Activated CD4-positive, alpha-beta memory T cell treated with anti-CD3 and anti-CD28 coated beads for 36 hours (primary cell): ENCODE measurements at regions not wholly inside any gene's neighbourhood (a gene's known extent, or its start where the extent isn't known, plus 50 kb on each side); places are given as distances from the start of the nearest gene placed in this dataset.
"Not testable (repeated sequence)": the region's sequence is repeated elsewhere in the genome, so short reads cannot be mapped to it uniquely, and the experiment has no call there.

Experiments used
- CTCF ChIA-PET: fragments of 350-600 bp; sonication (Branson Sonifier 250); formaldehyde crosslinking; loops from one replicate; lab custom pipeline; 2021; ENCODE audit warnings: antibody characterized with exemption, inconsistent platforms; lab: Charles Lee
- POLR2A ChIA-PET: fragments of 350-600 bp; sonication (Branson Sonifier 250); formaldehyde crosslinking; loops from one replicate; lab custom pipeline; 2021; ENCODE audit warnings: antibody characterized with exemption; lab: Charles Lee
- DNase-seq: peaks from one replicate; pipeline ENCODE4 v3.0.0-alpha.2; 2020
- H3K27ac Mint-ChIP-seq: one replicate; pipeline ENCODE4 v1.8.0; 2021; ENCODE audit warnings: mixed read lengths
- H3K27me3 Mint-ChIP-seq: one replicate; pipeline ENCODE4 v1.8.0; 2021; ENCODE audit warnings: mixed read lengths
- H3K36me3 Mint-ChIP-seq: one replicate; pipeline ENCODE4 v1.8.0; 2021; ENCODE audit warnings: mixed read lengths
- H3K4me1 Mint-ChIP-seq: one replicate; pipeline ENCODE4 v1.8.0; 2021; ENCODE audit warnings: low read depth, mixed read lengths
- H3K4me3 Mint-ChIP-seq: one replicate; pipeline ENCODE4 v1.8.0; 2021; ENCODE audit warnings: mild to moderate bottlenecking, mixed read lengths
- H3K9me3 Mint-ChIP-seq: one replicate; pipeline ENCODE4 v1.8.0; 2021; ENCODE audit warnings: mixed read lengths
- intact Hi-C: fragments of 100-400 bp; cut with micrococcal nuclease; formaldehyde crosslinking; loops from one replicate; pipeline ENCODE4 v1.15.1; 2023

- DNase-seq, H3K4me3 Mint-ChIP-seq, H3K27ac Mint-ChIP-seq, H3K9me3 Mint-ChIP-seq, H3K4me1 Mint-ChIP-seq, CTCF ChIA-PET, intact Hi-C loops, H3K36me3 Mint-ChIP-seq, POLR2A ChIA-PET: not testable (repeated sequence)
- H3K27me3 Mint-ChIP-seq: peaks cover 10% of the 10 kb centered on the region
Observed at GRCh38 chr6:1156411-1156810, 155.5 kb upstream of the FOXQ1 start.

- H3K27ac Mint-ChIP-seq: no peak overlapping the region
- no peaks in the 10 kb centered on the region for H3K36me3 Mint-ChIP-seq
- no peak for DNase-seq
- POLR2A ChIA-PET: no interaction called here
- H3K4me1 Mint-ChIP-seq: no peaks in the 10 kb centered on the region
- no peak overlapping the region for H3K4me3 Mint-ChIP-seq
- peaks cover 4% of the 10 kb centered on the region for H3K9me3 Mint-ChIP-seq
- CTCF ChIA-PET: no interaction called here
- H3K27me3 Mint-ChIP-seq: peaks cover 13% of the 10 kb centered on the region
- intact Hi-C loops: no loop called here
Observed at GRCh38 chr6:1153696-1154245, 158.1 kb upstream of the FOXQ1 start.

GRCh38 chr6:1146500-1146899, 165.4 kb upstream of the FOXQ1 start:
- no peak overlapping the region for H3K4me3 Mint-ChIP-seq
- peaks cover 18% of the 10 kb centered on the region for H3K27me3 Mint-ChIP-seq
- H3K4me1 Mint-ChIP-seq: no peaks in the 10 kb centered on the region
- H3K27ac Mint-ChIP-seq: no peak overlapping the region
- intact Hi-C loops: no loop called here
- POLR2A ChIA-PET: no interaction called here
- DNase-seq: no peak
- CTCF ChIA-PET: no interaction called here
- H3K36me3 Mint-ChIP-seq: no peaks in the 10 kb centered on the region
- no peaks in the 10 kb centered on the region for H3K9me3 Mint-ChIP-seq

DNA sequence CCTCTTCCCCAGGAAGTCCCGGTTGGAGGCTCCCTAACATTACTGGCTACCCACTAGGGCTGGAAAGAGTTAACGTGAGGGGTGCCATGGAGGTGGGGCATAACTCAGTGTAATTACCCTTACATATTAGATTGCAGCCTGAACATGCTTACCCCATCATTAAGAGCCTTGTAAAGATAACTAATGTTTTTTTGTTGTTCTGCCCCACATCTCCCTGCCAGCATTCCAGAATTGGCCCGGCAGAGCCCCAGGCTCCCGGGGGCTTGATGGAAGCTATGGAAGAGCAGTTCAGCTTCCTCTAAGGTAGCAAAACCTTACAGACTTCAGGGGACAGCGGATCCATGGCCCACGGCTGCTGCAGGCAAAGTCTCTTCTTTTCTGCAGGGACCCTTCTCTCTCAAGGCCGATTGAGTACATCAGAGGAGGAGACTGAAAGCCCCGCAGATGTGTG, 166.1 kb upstream of the FOXQ1 start:
- no peak overlapping the region for H3K4me3 Mint-ChIP-seq
- CTCF ChIA-PET: no interaction called here
- POLR2A ChIA-PET: no interaction called here

GRCh38 chr6:1144842-1145767, 166.8 kb upstream of the FOXQ1 start:
- no peak for DNase-seq
- H3K9me3 Mint-ChIP-seq: no peaks in the 10 kb centered on the region
- POLR2A ChIA-PET: no interaction called here
- H3K4me3 Mint-ChIP-seq: no peak overlapping the region
- H3K27me3 Mint-ChIP-seq: peaks cover 13% of the 10 kb centered on the region
- no peak overlapping the region for H3K27ac Mint-ChIP-seq
- CTCF ChIA-PET: no interaction called here
- intact Hi-C loops: no loop called here
- H3K36me3 Mint-ChIP-seq: no peaks in the 10 kb centered on the region
- H3K4me1 Mint-ChIP-seq: no peaks in the 10 kb centered on the region

More for the DNA sequence above, 166.1 kb upstream of the FOXQ1 start:
- DNase-seq: no peak
- intact Hi-C loops: no loop called here
- peaks cover 17% of the 10 kb centered on the region for H3K27me3 Mint-ChIP-seq
- no peaks in the 10 kb centered on the region for H3K4me1 Mint-ChIP-seq
- no peak overlapping the region for H3K27ac Mint-ChIP-seq
- H3K9me3 Mint-ChIP-seq: no peaks in the 10 kb centered on the region
- no peaks in the 10 kb centered on the region for H3K36me3 Mint-ChIP-seq

- intact Hi-C loops: no loop called here
- Mint-ChIP-seq H3K4me1 (no peaks in the 10 kb centered on the region), H3K27ac (no peak overlapping the region), H3K9me3 (peaks cover 7% of the 10 kb centered on the region), H3K4me3 (no peak overlapping the region), H3K27me3 (peaks cover 16% of the 10 kb centered on the region), H3K36me3 (no peaks in the 10 kb centered on the region)
- ChIA-PET POLR2A (no interaction called here), CTCF (interaction anchor here (0.8 kb wide), 1 partner anchor 345 kb away, joined by 3 read pairs; no protein-coding TSS in a partner anchor)
- no peak for DNase-seq
Observed at GRCh38 chr6:1143655-1144054, 168.2 kb upstream of the FOXQ1 start.

GRCh38 chr6:1139155-1139890, 172.6 kb upstream of the FOXQ1 start:
- Mint-ChIP-seq H3K9me3 (peaks cover 7% of the 10 kb centered on the region), H3K36me3 (no peaks in the 10 kb centered on the region), H3K4me1 (no peaks in the 10 kb centered on the region), H3K27ac (no peak overlapping the region), H3K27me3 (peaks cover 5% of the 10 kb centered on the region), H3K4me3 (no peak overlapping the region)
- intact Hi-C loops: no loop called here
- CTCF ChIA-PET: no interaction called here
- POLR2A ChIA-PET: no interaction called here
- no peak for DNase-seq

DNA sequence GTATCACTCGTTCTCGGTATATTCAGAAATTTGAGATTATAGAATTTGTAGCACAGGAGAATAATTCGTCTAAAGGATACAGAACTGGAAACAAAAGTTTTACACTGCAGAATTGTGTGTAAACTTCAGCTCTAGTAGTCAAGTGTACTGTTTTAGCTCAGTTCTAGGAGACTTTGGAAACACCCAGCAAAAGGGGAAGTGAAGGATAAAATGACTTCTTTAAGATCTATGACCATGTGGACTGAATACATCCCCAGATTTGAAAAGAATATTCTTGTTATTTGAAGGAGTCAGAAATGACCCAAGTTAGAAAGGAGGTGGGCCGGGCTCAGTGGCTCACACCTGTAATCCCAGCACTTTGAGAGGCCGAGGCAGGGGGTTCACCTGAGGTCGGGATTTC, 174.0 kb upstream of the FOXQ1 start:
- CTCF ChIA-PET: no interaction called here
- intact Hi-C loops: no loop called here
- Mint-ChIP-seq H3K36me3 (no peaks in the 10 kb centered on the region), H3K27me3 (peaks cover 8% of the 10 kb centered on the region), H3K27ac (no peak overlapping the region), H3K4me3 (no peak overlapping the region), H3K4me1 (no peaks in the 10 kb centered on the region), H3K9me3 (peaks cover 7% of the 10 kb centered on the region)
- DNase-seq: no peak
- POLR2A ChIA-PET: no interaction called here

DNA sequence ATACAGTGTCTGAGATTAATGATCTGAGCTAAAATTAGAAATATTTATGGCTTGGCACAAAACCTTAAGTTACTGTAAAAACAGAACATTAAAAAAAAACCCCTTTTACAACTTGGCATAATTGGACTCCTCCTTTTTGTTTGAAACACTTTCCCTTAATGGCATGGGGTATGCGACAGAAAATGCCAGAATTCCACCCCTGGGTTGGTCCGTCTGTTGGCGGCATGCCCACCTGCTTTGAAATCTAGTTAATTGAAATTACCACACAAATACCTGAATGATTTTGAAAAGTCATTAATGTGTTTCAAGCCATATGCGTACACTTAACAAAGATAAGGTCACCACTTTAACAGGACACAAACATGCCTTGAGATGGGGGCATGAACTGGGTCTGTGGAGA, 175.1 kb upstream of the FOXQ1 start:
- Mint-ChIP-seq H3K9me3 (peaks cover 7% of the 10 kb centered on the region), H3K4me3 (no peak overlapping the region), H3K36me3 (no peaks in the 10 kb centered on the region), H3K4me1 (no peaks in the 10 kb centered on the region), H3K27ac (no peak overlapping the region), H3K27me3 (peaks cover 8% of the 10 kb centered on the region)
- ChIA-PET CTCF (no interaction called here), POLR2A (no interaction called here)
- intact Hi-C loops: no loop called here
- DNase-seq: no peak

DNA sequence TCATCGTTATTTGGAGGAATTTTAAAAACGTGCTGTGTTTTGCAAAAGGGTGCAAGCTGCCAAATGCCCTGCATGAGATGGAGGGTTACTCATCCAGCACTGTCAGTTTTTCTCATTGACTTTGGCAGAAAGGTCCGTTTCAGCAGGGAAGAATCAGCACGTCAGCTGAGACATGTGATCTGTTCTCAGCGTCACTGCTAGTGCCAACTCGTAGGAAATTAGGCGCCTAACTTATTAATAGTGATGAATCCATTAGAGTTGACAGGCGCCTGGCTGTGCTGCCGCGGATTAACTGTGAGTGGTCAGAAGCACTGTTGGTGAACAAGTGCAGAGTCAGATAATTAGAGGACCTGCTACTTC, 175.5 kb upstream of the FOXQ1 start:
- no peaks in the 10 kb centered on the region for H3K36me3 Mint-ChIP-seq
- DNase-seq: no peak
- H3K27ac Mint-ChIP-seq: no peak overlapping the region
- H3K4me3 Mint-ChIP-seq: no peak overlapping the region
- intact Hi-C loops: no loop called here
- H3K27me3 Mint-ChIP-seq: peaks cover 8% of the 10 kb centered on the region
- H3K9me3 Mint-ChIP-seq: peaks cover 7% of the 10 kb centered on the region
- H3K4me1 Mint-ChIP-seq: no peaks in the 10 kb centered on the region
- ChIA-PET POLR2A (no interaction called here), CTCF (no interaction called here)

DNA sequence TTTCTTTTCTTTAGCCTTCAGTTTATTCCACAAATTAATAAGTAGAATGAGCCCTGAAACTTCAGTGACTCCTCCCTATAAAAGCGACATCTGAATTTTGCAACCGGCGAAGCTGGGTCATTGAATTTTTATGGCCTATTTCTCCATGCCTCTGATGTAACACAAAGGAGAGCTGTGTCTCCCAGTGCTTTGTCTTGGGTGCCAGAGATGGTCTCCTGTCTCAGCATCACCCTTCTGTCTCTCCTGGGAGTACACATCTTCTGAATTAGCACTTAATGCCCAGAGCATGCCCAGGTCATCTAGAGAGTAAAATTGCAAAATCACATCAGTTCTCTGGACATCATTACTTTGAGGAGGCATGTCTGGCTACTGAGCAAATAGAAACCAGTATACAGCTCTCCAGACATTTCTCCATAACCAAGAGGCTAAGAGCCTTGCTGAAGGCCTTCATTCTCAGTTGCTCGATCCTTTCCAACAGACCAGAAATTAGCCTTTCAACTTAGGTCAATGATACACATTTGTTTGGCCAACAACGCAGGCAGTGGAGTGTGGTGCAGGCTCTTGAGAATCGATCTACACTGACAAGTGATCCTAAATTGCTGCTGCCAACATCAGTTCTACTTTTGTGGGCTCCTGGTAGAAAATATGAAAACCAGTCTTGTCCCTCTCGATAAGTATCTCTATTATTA, 176.0 kb upstream of the FOXQ1 start:
- POLR2A ChIA-PET: no interaction called here

More for the DNA sequence above, 176.0 kb upstream of the FOXQ1 start:
- Mint-ChIP-seq H3K4me3 (no peak overlapping the region), H3K27ac (no peak overlapping the region), H3K9me3 (peaks cover 7% of the 10 kb centered on the region), H3K4me1 (no peaks in the 10 kb centered on the region), H3K36me3 (no peaks in the 10 kb centered on the region), H3K27me3 (peaks cover 8% of the 10 kb centered on the region)
- no peak for DNase-seq
- CTCF ChIA-PET: no interaction called here
- intact Hi-C loops: no loop called here
